ENCODE measurements at regions not wholly inside any gene's neighbourhood (a gene's known extent, or its start where the extent isn't known, plus 50 kb on each side); places are given as distances from the start of the nearest gene placed in this dataset.

- Histone ChIP-seq H3K27ac (no peak overlapping the region), H3K9me3 (no peaks in the 10 kb centered on the region), H3K4me3 (no peak overlapping the region), H3K4me1 (no peaks in the 10 kb centered on the region), H3K27me3 (no peaks in the 10 kb centered on the region), H3K36me3 (no peaks in the 10 kb centered on the region)
- DNase-seq (ENCODE audit: extremely low spot score in 2 of 2) = no peak
- TF ChIP-seq POLR2AphosphoS5 (IDR thresholded peaks at IDR 0.05; ENCODE audit: insufficient read depth in 1 of 2, low read depth in 1 of 2) (no peak), POLR2A (IDR thresholded peaks at IDR 0.05) (no peak), CTCF (IDR thresholded peaks at IDR 0.05) (no peak)
- intact Hi-C loops (cut with DNase I) = no loop called here
Measured at GRCh38 chr7:24175603-24176002, 108.4 kb upstream of the NPY start.

GRCh38 chr7:24178811-24179570 is 105.0 kb upstream of the NPY start:
- Histone ChIP-seq H3K27me3 (no peaks in the 10 kb centered on the region), H3K36me3 (no peaks in the 10 kb centered on the region)
- intact Hi-C loops (cut with DNase I) = no loop called here

GRCh38 chr7:24191362-24191761 is 92.6 kb upstream of the NPY start:
- Histone ChIP-seq H3K4me3 (no peak overlapping the region), H3K4me1 (no peaks in the 10 kb centered on the region), H3K9me3 (no peaks in the 10 kb centered on the region), H3K36me3 (no peaks in the 10 kb centered on the region), H3K27ac (no peak overlapping the region), H3K27me3 (no peaks in the 10 kb centered on the region)
- DNase-seq (ENCODE audit: extremely low spot score in 2 of 2) = no peak
- TF ChIP-seq POLR2AphosphoS5 (IDR thresholded peaks at IDR 0.05; ENCODE audit: insufficient read depth in 1 of 2, low read depth in 1 of 2) (no peak), CTCF (IDR thresholded peaks at IDR 0.05) (no peak), POLR2A (IDR thresholded peaks at IDR 0.05) (no peak)
- intact Hi-C loops (cut with DNase I) = no loop called here

More at GRCh38 chr7:24178811-24179570, 105.0 kb upstream of the NPY start:
- TF ChIP-seq POLR2A (IDR thresholded peaks at IDR 0.05) (no peak), CTCF (IDR thresholded peaks at IDR 0.05) (no peak), POLR2AphosphoS5 (IDR thresholded peaks at IDR 0.05; ENCODE audit: insufficient read depth in 1 of 2, low read depth in 1 of 2) (no peak)
- H3K4me3 ChIP-seq = no peak overlapping the region
- no peak overlapping the region for H3K27ac ChIP-seq
- no peak for DNase-seq (ENCODE audit: extremely low spot score in 2 of 2)
- no peaks in the 10 kb centered on the region for H3K9me3 ChIP-seq
- no peaks in the 10 kb centered on the region for H3K4me1 ChIP-seq

GRCh38 chr7:24192053-24192452 is 91.9 kb upstream of the NPY start:
- Histone ChIP-seq H3K9me3 (no peaks in the 10 kb centered on the region), H3K27me3 (no peaks in the 10 kb centered on the region), H3K4me3 (no peak overlapping the region), H3K36me3 (no peaks in the 10 kb centered on the region), H3K27ac (no peak overlapping the region), H3K4me1 (no peaks in the 10 kb centered on the region)
- intact Hi-C loops (cut with DNase I) = no loop called here
- TF ChIP-seq CTCF (IDR thresholded peaks at IDR 0.05) (no peak), POLR2AphosphoS5 (IDR thresholded peaks at IDR 0.05; ENCODE audit: insufficient read depth in 1 of 2, low read depth in 1 of 2) (no peak), POLR2A (IDR thresholded peaks at IDR 0.05) (no peak)
- no peak for DNase-seq (ENCODE audit: extremely low spot score in 2 of 2)

- no peaks in the 10 kb centered on the region for H3K27me3 ChIP-seq
- H3K9me3 ChIP-seq = no peaks in the 10 kb centered on the region
- intact Hi-C loops (cut with DNase I) = no loop called here
- H3K36me3 ChIP-seq = no peaks in the 10 kb centered on the region
- no peak overlapping the region for H3K27ac ChIP-seq
- TF ChIP-seq CTCF (IDR thresholded peaks at IDR 0.05) (no peak), POLR2AphosphoS5 (IDR thresholded peaks at IDR 0.05; ENCODE audit: insufficient read depth in 1 of 2, low read depth in 1 of 2) (no peak), POLR2A (IDR thresholded peaks at IDR 0.05) (no peak)
- no peak for DNase-seq (ENCODE audit: extremely low spot score in 2 of 2)
- no peak overlapping the region for H3K4me3 ChIP-seq
- no peaks in the 10 kb centered on the region for H3K4me1 ChIP-seq
Measured at GRCh38 chr7:24192691-24193090, 91.3 kb upstream of the NPY start.
